ENCODE measurements at regions not wholly inside any gene's neighbourhood (a gene's known extent, or its start where the extent isn't known, plus 50 kb on each side); places are given as distances from the start of the nearest gene placed in this dataset.

- intact Hi-C loops (cut with micrococcal nuclease) = no loop called here
- no peaks in the 10 kb centered on the region for H3K27me3 Mint-ChIP-seq
- no peak overlapping the region for H3K27ac Mint-ChIP-seq
- ChIA-PET POLR2A (no interaction called here), CTCF (no interaction called here)
- H3K4me1 Mint-ChIP-seq = no peaks in the 10 kb centered on the region
- H3K9me3 Mint-ChIP-seq = no peaks in the 10 kb centered on the region
- no peak for TF ChIP-seq CTCF (IDR thresholded peaks at IDR 0.05)
- ATAC-seq (ENCODE audit: low read depth) = no peak
- no peaks in the 10 kb centered on the region for H3K36me3 Mint-ChIP-seq (ENCODE audit: low read depth)
- no peak overlapping the region for H3K4me3 Mint-ChIP-seq
- DNase-seq = no peak
These were observed 136.7 kb upstream of the ADAMTS9 start for GRCh38 chr3:64824394-64824909.

GRCh38 chr3:64818196-64818595 lies 130.4 kb upstream of the ADAMTS9 start:
- ATAC-seq (ENCODE audit: low read depth) (no peak), DNase-seq (no peak)
- H3K4me1 Mint-ChIP-seq = no peaks in the 10 kb centered on the region
- POLR2A ChIA-PET = no interaction called here
- no peak overlapping the region for H3K4me3 Mint-ChIP-seq
- H3K27me3 Mint-ChIP-seq = no peaks in the 10 kb centered on the region
- TF ChIP-seq CTCF (IDR thresholded peaks at IDR 0.05) = no peak
- H3K9me3 Mint-ChIP-seq = no peaks in the 10 kb centered on the region
- H3K27ac Mint-ChIP-seq = no peak overlapping the region
- H3K36me3 Mint-ChIP-seq (ENCODE audit: low read depth) = no peaks in the 10 kb centered on the region
- intact Hi-C loops (cut with micrococcal nuclease) = no loop called here
- CTCF ChIA-PET = no interaction called here

GRCh38 chr3:64816355-64816754 lies 128.6 kb upstream of the ADAMTS9 start:
- ATAC-seq (ENCODE audit: low read depth) (no peak), DNase-seq (no peak)
- TF ChIP-seq CTCF (IDR thresholded peaks at IDR 0.05) = no peak
- intact Hi-C loops (cut with micrococcal nuclease) = no loop called here
- Mint-ChIP-seq H3K27ac (no peak overlapping the region), H3K4me1 (no peaks in the 10 kb centered on the region), H3K36me3 (ENCODE audit: low read depth) (no peaks in the 10 kb centered on the region), H3K4me3 (no peak overlapping the region), H3K9me3 (peaks cover 2% of the 10 kb centered on the region), H3K27me3 (no peaks in the 10 kb centered on the region)
- ChIA-PET CTCF (no interaction called here), POLR2A (no interaction called here)

GRCh38 chr3:64815789-64816188 lies 128.0 kb upstream of the ADAMTS9 start:
- H3K9me3 Mint-ChIP-seq = peaks cover 2% of the 10 kb centered on the region
- H3K4me1 Mint-ChIP-seq = no peaks in the 10 kb centered on the region
- H3K27ac Mint-ChIP-seq = no peak overlapping the region
- DNase-seq (no peak), ATAC-seq (ENCODE audit: low read depth) (no peak)
- intact Hi-C loops (cut with micrococcal nuclease) = no loop called here
- H3K4me3 Mint-ChIP-seq = no peak overlapping the region
- no peaks in the 10 kb centered on the region for H3K27me3 Mint-ChIP-seq
- H3K36me3 Mint-ChIP-seq (ENCODE audit: low read depth) = no peaks in the 10 kb centered on the region
- CTCF ChIA-PET = no interaction called here
- TF ChIP-seq CTCF (IDR thresholded peaks at IDR 0.05) = no peak
- POLR2A ChIA-PET = no interaction called here

GRCh38 chr3:64815195-64815631 lies 127.4 kb upstream of the ADAMTS9 start:
- intact Hi-C loops (cut with micrococcal nuclease) = no loop called here
- DNase-seq (no peak), ATAC-seq (ENCODE audit: low read depth) (no peak)
- H3K36me3 Mint-ChIP-seq (ENCODE audit: low read depth) = no peaks in the 10 kb centered on the region
- H3K4me1 Mint-ChIP-seq = no peaks in the 10 kb centered on the region
- H3K9me3 Mint-ChIP-seq = peaks cover 2% of the 10 kb centered on the region
- POLR2A ChIA-PET = no interaction called here
- no peak for TF ChIP-seq CTCF (IDR thresholded peaks at IDR 0.05)
- no peak overlapping the region for H3K27ac Mint-ChIP-seq
- H3K27me3 Mint-ChIP-seq = no peaks in the 10 kb centered on the region
- CTCF ChIA-PET = no interaction called here
- no peak overlapping the region for H3K4me3 Mint-ChIP-seq
